Colonic mucosa (tissue), 4 donors: ENCODE measurements at regions not wholly inside any gene's neighbourhood (a gene's known extent, or its start where the extent isn't known, plus 50 kb on each side); places are given as distances from the start of the nearest gene placed in this dataset.

Experiments
- DNase-seq: peaks from one replicate; pipeline ENCODE4 v3.0.0-alpha.2; 2020
- H3K27ac ChIP-seq: fragments of 200-600 bp; one replicate; pipeline ENCODE4 v1.8.0; 2021
- H3K27me3 ChIP-seq: fragments of 200-600 bp; one replicate; pipeline ENCODE4 v1.8.0; 2021
- H3K36me3 ChIP-seq: fragments of 200-600 bp; one replicate; pipeline ENCODE4 v1.8.0; 2021
- H3K4me1 ChIP-seq: fragments of 200-600 bp; one replicate; pipeline ENCODE4 v1.8.0; 2021; ENCODE audit warnings: mild to moderate bottlenecking
- H3K4me3 ChIP-seq: fragments of 200-600 bp; one replicate; pipeline ENCODE4 v1.8.0; 2021
- H3K9ac ChIP-seq, 2 donors: one replicate each; pipeline ENCODE4 v1.7.0; 2013; ENCODE audit warnings: control low read depth in 2 of 2, low read depth in 2 of 2, low read length in 2 of 2
- H3K9me3 ChIP-seq: fragments of 200-600 bp; one replicate; pipeline ENCODE4 v1.8.0; 2021
- CTCF ChIP-seq: fragments of 200-600 bp; IDR thresholded peaks from one replicate; pipeline ENCODE4 v1.8.0; 2022; ENCODE audit warnings: antibody characterized with exemption, mild to moderate bottlenecking
- intact Hi-C: fragments of 100-400 bp; cut with DNase I; formaldehyde crosslinking; loops from one replicate; pipeline ENCODE4 v1.14.1; 2022
- donor health status: healthy.
- donor health status: DM: no; HTN: no; CAD: no.
- donor health status: DM: no; HTN: no; CAD: no.

- Histone ChIP-seq H3K9ac (no peak overlapping the region), H3K27me3 (no peaks in the 10 kb centered on the region), H3K27ac (no peak overlapping the region), H3K4me3 (no peak overlapping the region), H3K36me3 (no peaks in the 10 kb centered on the region), H3K4me1 (no peaks in the 10 kb centered on the region), H3K9me3 (no peaks in the 10 kb centered on the region)
- DNase-seq, result no peak
- intact Hi-C loops, result no loop called here
- TF ChIP-seq CTCF, result no peak
These were observed 537.5 kb downstream of the LTN1 start for GRCh38 chr21:28455253-28455600.

- intact Hi-C loops, result no loop called here
- no peaks in the 10 kb centered on the region for H3K4me1 ChIP-seq
- no peak overlapping the region for H3K4me3 ChIP-seq
These were observed 538.0 kb downstream of the LTN1 start for GRCh38 chr21:28454564-28455252.

GRCh38 chr21:28447462-28447861, 545.2 kb downstream of the LTN1 start:
- Histone ChIP-seq H3K4me3 (no peak overlapping the region), H3K9ac (no peak overlapping the region), H3K36me3 (no peaks in the 10 kb centered on the region), H3K27ac (no peak overlapping the region), H3K9me3 (no peaks in the 10 kb centered on the region), H3K27me3 (no peaks in the 10 kb centered on the region), H3K4me1 (no peaks in the 10 kb centered on the region)
- DNase-seq, result no peak
- intact Hi-C loops, result no loop called here
- no peak for TF ChIP-seq CTCF

More at GRCh38 chr21:28454564-28455252, 538.0 kb downstream of the LTN1 start:
- no peak for DNase-seq
- H3K9ac ChIP-seq, result no peak overlapping the region
- H3K27ac ChIP-seq, result no peak overlapping the region
- no peaks in the 10 kb centered on the region for H3K9me3 ChIP-seq
- no peaks in the 10 kb centered on the region for H3K27me3 ChIP-seq
- H3K36me3 ChIP-seq, result no peaks in the 10 kb centered on the region
- no peak for TF ChIP-seq CTCF

- intact Hi-C loops, result no loop called here
- no peak overlapping the region for H3K9ac ChIP-seq
These were observed 547.4 kb downstream of the LTN1 start for GRCh38 chr21:28445141-28445830.

GRCh38 chr21:28444557-28444956, 548.1 kb downstream of the LTN1 start:
- no peak for TF ChIP-seq CTCF
- H3K9me3 ChIP-seq, result no peaks in the 10 kb centered on the region
- H3K9ac ChIP-seq, result no peak overlapping the region
- H3K4me1 ChIP-seq, result no peaks in the 10 kb centered on the region
- no peak for DNase-seq
- no peak overlapping the region for H3K4me3 ChIP-seq
- H3K27ac ChIP-seq, result no peak overlapping the region
- H3K36me3 ChIP-seq, result no peaks in the 10 kb centered on the region
- intact Hi-C loops, result no loop called here
- H3K27me3 ChIP-seq, result no peaks in the 10 kb centered on the region

More at GRCh38 chr21:28445141-28445830, 547.4 kb downstream of the LTN1 start:
- no peak for DNase-seq
- no peaks in the 10 kb centered on the region for H3K9me3 ChIP-seq
- no peaks in the 10 kb centered on the region for H3K4me1 ChIP-seq
- no peak overlapping the region for H3K27ac ChIP-seq
- H3K36me3 ChIP-seq, result no peaks in the 10 kb centered on the region
- no peak overlapping the region for H3K4me3 ChIP-seq
- no peak for TF ChIP-seq CTCF
- no peaks in the 10 kb centered on the region for H3K27me3 ChIP-seq
